ENCODE measurements at regions not wholly inside any gene's neighbourhood (a gene's known extent, or its start where the extent isn't known, plus 50 kb on each side); places are given as distances from the start of the nearest gene placed in this dataset.

DNA sequence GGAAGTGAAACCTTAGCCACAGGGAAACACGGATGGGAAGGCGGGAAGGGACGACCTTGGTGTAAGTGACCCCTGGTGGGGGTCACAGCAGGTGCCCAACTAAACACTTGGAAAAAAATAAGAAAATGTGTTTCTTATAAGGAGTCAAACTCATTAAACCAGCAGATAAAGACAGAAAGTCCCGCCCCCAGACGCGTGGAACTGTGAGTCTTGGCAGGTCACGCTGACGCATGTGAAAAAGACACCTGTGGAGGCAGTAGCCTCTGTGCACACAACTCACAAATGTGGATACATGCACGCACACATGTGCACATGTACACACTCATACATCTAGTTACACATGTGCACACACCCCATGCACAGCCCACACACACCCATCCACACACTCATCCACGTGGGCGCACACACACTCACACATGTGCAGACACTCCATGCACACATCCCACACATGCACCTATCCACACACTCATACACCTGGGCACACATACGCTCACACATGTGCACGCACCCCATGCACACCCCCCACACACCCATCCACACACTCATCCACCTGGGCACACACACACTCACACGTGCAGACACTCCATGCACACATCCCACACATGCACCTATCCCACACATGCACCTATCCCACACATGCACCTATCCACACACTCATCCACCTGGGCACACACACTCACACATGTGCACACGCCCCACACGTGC, 432.4 kb downstream of the SOX9 start:
- no peaks in the 10 kb centered on the region for H3K36me3 Mint-ChIP-seq (ENCODE audit: low read depth)
- ChIA-PET POLR2A (no interaction called here), CTCF (no interaction called here)
- TF ChIP-seq, protein P1, sequence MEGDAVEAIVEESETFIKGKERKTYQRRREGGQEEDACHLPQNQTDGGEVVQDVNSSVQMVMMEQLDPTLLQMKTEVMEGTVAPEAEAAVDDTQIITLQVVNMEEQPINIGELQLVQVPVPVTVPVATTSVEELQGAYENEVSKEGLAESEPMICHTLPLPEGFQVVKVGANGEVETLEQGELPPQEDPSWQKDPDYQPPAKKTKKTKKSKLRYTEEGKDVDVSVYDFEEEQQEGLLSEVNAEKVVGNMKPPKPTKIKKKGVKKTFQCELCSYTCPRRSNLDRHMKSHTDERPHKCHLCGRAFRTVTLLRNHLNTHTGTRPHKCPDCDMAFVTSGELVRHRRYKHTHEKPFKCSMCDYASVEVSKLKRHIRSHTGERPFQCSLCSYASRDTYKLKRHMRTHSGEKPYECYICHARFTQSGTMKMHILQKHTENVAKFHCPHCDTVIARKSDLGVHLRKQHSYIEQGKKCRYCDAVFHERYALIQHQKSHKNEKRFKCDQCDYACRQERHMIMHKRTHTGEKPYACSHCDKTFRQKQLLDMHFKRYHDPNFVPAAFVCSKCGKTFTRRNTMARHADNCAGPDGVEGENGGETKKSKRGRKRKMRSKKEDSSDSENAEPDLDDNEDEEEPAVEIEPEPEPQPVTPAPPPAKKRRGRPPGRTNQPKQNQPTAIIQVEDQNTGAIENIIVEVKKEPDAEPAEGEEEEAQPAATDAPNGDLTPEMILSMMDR (IDR thresholded peaks at IDR 0.05) = no peak
- ATAC-seq = no peak
- H3K9me3 Mint-ChIP-seq = no peaks in the 10 kb centered on the region
- H3K4me1 Mint-ChIP-seq (ENCODE audit: low read depth) = no peaks in the 10 kb centered on the region
- H3K27ac Mint-ChIP-seq = no peak overlapping the region
- intact Hi-C loops (cut with micrococcal nuclease) = loop anchor here (10.0 kb wide), 1 partner anchor 602 kb away; no protein-coding TSS in a partner anchor
- no peak for DNase-seq
- peaks cover 2% of the 10 kb centered on the region for H3K27me3 Mint-ChIP-seq
- no peak overlapping the region for H3K4me3 Mint-ChIP-seq

DNA sequence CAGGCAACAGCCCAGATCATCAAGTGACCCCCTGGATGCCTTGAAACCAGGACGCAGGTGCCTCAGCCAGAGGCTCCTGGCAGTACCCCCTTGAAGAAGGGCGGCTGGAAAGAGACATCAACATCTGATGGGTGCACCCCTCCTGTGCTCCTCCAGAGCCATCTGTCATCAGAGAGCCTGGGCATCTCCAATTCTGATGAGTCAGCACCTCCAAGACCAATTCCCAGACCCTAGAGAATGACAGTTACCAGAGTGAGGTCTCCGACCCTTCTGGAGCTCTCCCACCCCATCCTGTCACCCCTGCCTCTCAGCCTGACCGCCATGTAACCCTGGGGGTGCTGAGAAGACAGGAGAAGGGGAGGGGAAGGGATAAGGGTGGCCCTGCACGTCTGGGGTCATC, 433.7 kb downstream of the SOX9 start:
- H3K4me3 Mint-ChIP-seq = no peak overlapping the region
- no peaks in the 10 kb centered on the region for H3K9me3 Mint-ChIP-seq
- TF ChIP-seq, protein P1 (IDR thresholded peaks at IDR 0.05) = no peak
- POLR2A ChIA-PET = no interaction called here
- DNase-seq = no peak
- no peak for ATAC-seq
- H3K27me3 Mint-ChIP-seq = peaks cover 2% of the 10 kb centered on the region
- intact Hi-C loops (cut with micrococcal nuclease) = loop anchor here (10.0 kb wide), 1 partner anchor 600 kb away; no protein-coding TSS in a partner anchor
- no peaks in the 10 kb centered on the region for H3K36me3 Mint-ChIP-seq (ENCODE audit: low read depth)
- H3K4me1 Mint-ChIP-seq (ENCODE audit: low read depth) = no peaks in the 10 kb centered on the region
- no peak overlapping the region for H3K27ac Mint-ChIP-seq
- CTCF ChIA-PET = no interaction called here

DNA sequence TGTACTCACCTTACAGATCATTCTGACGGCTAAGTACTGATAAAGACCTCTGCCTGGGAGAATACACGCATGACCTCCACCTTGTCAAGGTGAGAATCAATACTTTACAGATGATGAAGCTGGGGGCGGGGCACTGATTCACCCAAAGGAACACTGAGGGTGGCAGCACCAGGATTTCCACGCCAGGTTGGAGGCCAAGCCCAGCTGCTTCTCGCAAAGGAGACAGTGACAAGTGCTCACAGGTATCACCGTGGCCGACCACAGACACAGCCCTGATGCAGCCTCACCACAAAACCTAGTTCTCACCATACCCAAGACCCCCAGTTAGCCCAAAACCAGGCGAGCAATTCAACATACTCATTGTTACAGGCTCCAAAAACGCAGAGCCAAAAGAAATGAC, 434.2 kb downstream of the SOX9 start:
- no peaks in the 10 kb centered on the region for H3K9me3 Mint-ChIP-seq
- intact Hi-C loops (cut with micrococcal nuclease) = loop anchor here (5.0 to 10.0 kb wide), 2 partner anchors 172 to 600 kb away; no protein-coding TSS in a partner anchor
- DNase-seq = no peak
- no peak overlapping the region for H3K27ac Mint-ChIP-seq
- ChIA-PET POLR2A (no interaction called here), CTCF (no interaction called here)
- no peaks in the 10 kb centered on the region for H3K36me3 Mint-ChIP-seq (ENCODE audit: low read depth)
- ATAC-seq = no peak
- TF ChIP-seq, protein P1 (IDR thresholded peaks at IDR 0.05) = no peak
- H3K4me1 Mint-ChIP-seq (ENCODE audit: low read depth) = no peaks in the 10 kb centered on the region
- H3K27me3 Mint-ChIP-seq = peaks cover 2% of the 10 kb centered on the region
- H3K4me3 Mint-ChIP-seq = no peak overlapping the region

DNA sequence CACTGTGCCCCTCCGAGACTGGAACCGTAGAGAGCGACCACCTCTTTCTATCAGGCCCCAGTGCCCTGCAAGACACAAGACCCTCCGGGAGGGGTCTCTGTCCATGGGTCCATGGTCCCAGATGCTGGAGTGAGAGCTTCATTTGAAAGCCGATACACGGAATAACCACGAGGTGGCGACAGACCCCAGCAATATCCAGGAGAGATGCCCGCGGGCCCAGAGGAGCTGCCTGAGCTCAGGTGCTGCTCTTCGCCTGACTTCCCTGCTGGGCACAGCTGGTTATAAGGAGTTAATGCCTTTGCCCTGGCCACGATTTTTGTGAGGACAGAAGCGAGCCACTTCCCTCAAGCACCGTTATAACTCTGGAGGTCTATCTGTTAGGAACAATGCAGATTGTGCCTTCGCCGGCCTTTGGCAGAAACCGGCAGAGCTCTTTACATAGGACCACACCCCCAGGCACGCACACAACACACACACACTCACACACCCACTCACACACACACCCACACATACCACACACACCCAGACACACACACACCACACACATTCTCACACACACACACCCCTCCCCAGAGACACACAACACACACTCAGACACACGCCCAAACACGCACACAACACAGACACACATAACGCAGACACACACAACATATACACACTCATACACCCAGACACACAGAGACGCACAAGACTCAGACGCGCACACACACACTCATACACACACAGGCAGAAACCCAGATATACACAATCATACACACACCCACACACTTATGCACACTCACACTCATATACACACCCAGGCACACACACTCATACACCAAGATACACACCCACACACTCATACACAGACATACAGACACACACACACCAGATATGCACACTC, 436.4 kb downstream of the SOX9 start:
- no peaks in the 10 kb centered on the region for H3K9me3 Mint-ChIP-seq
- H3K4me1 Mint-ChIP-seq (ENCODE audit: low read depth) = no peaks in the 10 kb centered on the region
- peaks cover 2% of the 10 kb centered on the region for H3K27me3 Mint-ChIP-seq
- H3K27ac Mint-ChIP-seq = no peak overlapping the region
- ATAC-seq = peak; percentile 73
- intact Hi-C loops (cut with micrococcal nuclease) = loop anchor here (5.0 to 10.0 kb wide), 2 partner anchors 170 to 598 kb away; no protein-coding TSS in a partner anchor
- POLR2A ChIA-PET = interaction anchor here (0.8 to 1.1 kb wide), 2 partner anchors 85 to 168 kb away, joined by 3 read pairs; no protein-coding TSS in a partner anchor
- peak; percentile 78 for DNase-seq
- TF ChIP-seq, protein P1 (IDR thresholded peaks at IDR 0.05) = peak; percentile 72
- CTCF ChIA-PET = interaction anchor here (0.6 to 6.1 kb wide), 56 partner anchors 10 to 812 kb away, joined by 3 to 109 read pairs (median 4); partner anchors contain the start of gene SSTR2
- no peaks in the 10 kb centered on the region for H3K36me3 Mint-ChIP-seq (ENCODE audit: low read depth)
- no peak overlapping the region for H3K4me3 Mint-ChIP-seq

All from activated CD8-positive, alpha-beta T cell treated with anti-CD3 and anti-CD28 coated beads for 36 hours (primary cell).